OCI-LY3 (cell line): ENCODE measurements at regions not wholly inside any gene's neighbourhood (a gene's known extent, or its start where the extent isn't known, plus 50 kb on each side); places are given as distances from the start of the nearest gene placed in this dataset.

Source experiments
- H2AFZ ChIP-seq: fragments of 200-600, 300-600 bp; shearing (Covaris generic); 2 replicates; pipeline ENCODE4 v1.6.0; 2014; ENCODE audit warnings: antibody characterized with exemption, low read depth, low read length
- H3K27ac ChIP-seq: fragments of 200-600, 300-600 bp; sonication (generic); 2 replicates; pipeline ENCODE4 v1.5.1; 2014; ENCODE audit warnings: mild to moderate bottlenecking, low read length, moderate library complexity, mixed read lengths
- H3K27me3 ChIP-seq: fragments of 200-600, 300-600 bp; sonication (generic); 2 replicates; pipeline ENCODE4 v1.6.1; 2014; ENCODE audit warnings: low read depth, low read length, mixed read lengths
- H3K36me3 ChIP-seq: fragments of 200-600, 300-600 bp; sonication (generic); replicated peaks from 2 replicates; pipeline ENCODE3; 2014; ENCODE audit warnings: low read depth, low read length, mixed read lengths
- H3K4me1 ChIP-seq: fragments of 300-600, 200-600 bp; sonication (generic); 2 replicates; pipeline ENCODE4 v1.6.1; 2014; ENCODE audit warnings: low read length, mixed read lengths
- H3K4me2 ChIP-seq: fragments of 200-600, 300-600 bp; sonication (generic); 2 replicates; pipeline ENCODE4 v1.6.1; 2014; ENCODE audit warnings: low read length, mixed read lengths
- H3K4me3 ChIP-seq: fragments of 300-600, 200-600 bp; sonication (generic); 2 replicates; pipeline ENCODE4 v1.5.1; 2014; ENCODE audit warnings: antibody characterized with exemption, mild to moderate bottlenecking, low read length, moderate library complexity
- H3K79me2 ChIP-seq: fragments of 300-600, 200-600 bp; shearing (Covaris generic); 2 replicates; pipeline ENCODE4 v1.6.1; 2014; ENCODE audit warnings: mild to moderate bottlenecking, low read length, mixed read lengths
- H3K9ac ChIP-seq: fragments of 300-600, 200-600 bp; shearing (Covaris generic); 2 replicates; pipeline ENCODE4 v1.6.0; 2014; ENCODE audit warnings: mild to moderate bottlenecking, low read length, moderate library complexity
- H3K9me3 ChIP-seq: fragments of 200-600, 300-600 bp; shearing (Covaris generic); 2 replicates; pipeline ENCODE4 v1.6.1; 2014; ENCODE audit warnings: low read length, mixed read lengths; ENCODE audit not compliant: insufficient read depth
- H4K20me1 ChIP-seq: fragments of 200-600, 300-600 bp; sonication (generic); 2 replicates; pipeline ENCODE4 v1.6.1; 2016; ENCODE audit warnings: low read length, mixed read lengths; ENCODE audit not compliant: insufficient read depth
- EZH2phosphoT487 ChIP-seq: fragments of 200-600 bp; shearing (Covaris generic); IDR thresholded peaks from 2 replicates; pipeline ENCODE4 v1.6.1; 2018; ENCODE audit warnings: antibody characterized with exemption, mixed run types, low read depth
- TF ChIP-seq, protein P1 (sequence below): fragments of 200-600, 300-600 bp; sonication (generic); IDR thresholded peaks from 2 replicates; pipeline ENCODE4 v1.5.1; 2014; ENCODE audit warnings: antibody characterized with exemption, low read length, low read depth

DNA sequence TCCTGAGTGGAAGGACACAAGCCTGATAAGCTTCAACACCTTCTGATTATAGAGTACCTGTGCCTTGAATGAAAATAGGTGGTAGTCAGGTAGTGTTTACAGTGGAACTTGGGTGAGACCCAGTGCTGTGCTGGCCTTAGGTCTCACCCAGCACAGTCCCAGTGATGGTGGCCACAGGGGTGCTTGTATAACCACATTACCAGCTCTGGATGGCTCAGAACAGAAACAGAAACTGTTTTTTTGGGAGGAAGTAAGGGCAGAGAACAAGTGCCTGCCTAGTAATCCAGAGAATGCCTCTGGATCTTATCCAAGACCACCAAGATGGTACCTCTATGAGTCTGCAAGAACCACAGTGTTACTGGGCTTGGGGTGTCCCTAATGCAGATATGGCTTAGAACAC, 171.5 kb upstream of the DIPK2B start:
- no peak for TF ChIP-seq EZH2phosphoT487
- TF ChIP-seq, protein P1, sequence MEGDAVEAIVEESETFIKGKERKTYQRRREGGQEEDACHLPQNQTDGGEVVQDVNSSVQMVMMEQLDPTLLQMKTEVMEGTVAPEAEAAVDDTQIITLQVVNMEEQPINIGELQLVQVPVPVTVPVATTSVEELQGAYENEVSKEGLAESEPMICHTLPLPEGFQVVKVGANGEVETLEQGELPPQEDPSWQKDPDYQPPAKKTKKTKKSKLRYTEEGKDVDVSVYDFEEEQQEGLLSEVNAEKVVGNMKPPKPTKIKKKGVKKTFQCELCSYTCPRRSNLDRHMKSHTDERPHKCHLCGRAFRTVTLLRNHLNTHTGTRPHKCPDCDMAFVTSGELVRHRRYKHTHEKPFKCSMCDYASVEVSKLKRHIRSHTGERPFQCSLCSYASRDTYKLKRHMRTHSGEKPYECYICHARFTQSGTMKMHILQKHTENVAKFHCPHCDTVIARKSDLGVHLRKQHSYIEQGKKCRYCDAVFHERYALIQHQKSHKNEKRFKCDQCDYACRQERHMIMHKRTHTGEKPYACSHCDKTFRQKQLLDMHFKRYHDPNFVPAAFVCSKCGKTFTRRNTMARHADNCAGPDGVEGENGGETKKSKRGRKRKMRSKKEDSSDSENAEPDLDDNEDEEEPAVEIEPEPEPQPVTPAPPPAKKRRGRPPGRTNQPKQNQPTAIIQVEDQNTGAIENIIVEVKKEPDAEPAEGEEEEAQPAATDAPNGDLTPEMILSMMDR: no peak
- H3K4me2 ChIP-seq: no peak overlapping the region; the same call in 1 of the 2 replicates
- no peaks in the 10 kb centered on the region for H3K9me3 ChIP-seq
- no peak overlapping the region for H3K27ac ChIP-seq
- H3K9ac ChIP-seq: no peak overlapping the region
- no peak overlapping the region for H2AFZ ChIP-seq
- no peaks in the 10 kb centered on the region for H3K79me2 ChIP-seq
- no peaks in the 10 kb centered on the region for H3K27me3 ChIP-seq
- no peaks in the 10 kb centered on the region for H4K20me1 ChIP-seq
- no peaks in the 10 kb centered on the region for H3K36me3 ChIP-seq
- H3K4me3 ChIP-seq: no peak overlapping the region
- H3K4me1 ChIP-seq: peaks cover 6% of the 10 kb centered on the region

GRCh38 chrX:45368705-45369104, 168.0 kb upstream of the DIPK2B start:
- peaks cover 6% of the 10 kb centered on the region for H3K4me1 ChIP-seq
- H3K27me3 ChIP-seq: no peaks in the 10 kb centered on the region
- H2AFZ ChIP-seq: no peak overlapping the region
- TF ChIP-seq EZH2phosphoT487: no peak
- TF ChIP-seq, protein P1: no peak
- H3K9ac ChIP-seq: no peak overlapping the region
- H3K4me2 ChIP-seq: no peak overlapping the region
- no peaks in the 10 kb centered on the region for H3K36me3 ChIP-seq
- H3K27ac ChIP-seq: no peak overlapping the region
- no peaks in the 10 kb centered on the region for H3K9me3 ChIP-seq
- H3K4me3 ChIP-seq: no peak overlapping the region
- H3K79me2 ChIP-seq: no peaks in the 10 kb centered on the region
- no peaks in the 10 kb centered on the region for H4K20me1 ChIP-seq

- Histone ChIP-seq H3K4me1 (no peaks in the 10 kb centered on the region), H4K20me1 (no peaks in the 10 kb centered on the region), H3K36me3 (no peaks in the 10 kb centered on the region), H3K27ac (no peak overlapping the region), H3K4me3 (no peak overlapping the region), H2AFZ (no peak overlapping the region), H3K9me3 (no peaks in the 10 kb centered on the region), H3K9ac (no peak overlapping the region), H3K4me2 (no peak overlapping the region), H3K27me3 (no peaks in the 10 kb centered on the region), H3K79me2 (no peaks in the 10 kb centered on the region)
- TF ChIP-seq, protein P1: no peak
- TF ChIP-seq EZH2phosphoT487: no peak
These were observed 162.9 kb upstream of the DIPK2B start for GRCh38 chrX:45363596-45363995.

DNA sequence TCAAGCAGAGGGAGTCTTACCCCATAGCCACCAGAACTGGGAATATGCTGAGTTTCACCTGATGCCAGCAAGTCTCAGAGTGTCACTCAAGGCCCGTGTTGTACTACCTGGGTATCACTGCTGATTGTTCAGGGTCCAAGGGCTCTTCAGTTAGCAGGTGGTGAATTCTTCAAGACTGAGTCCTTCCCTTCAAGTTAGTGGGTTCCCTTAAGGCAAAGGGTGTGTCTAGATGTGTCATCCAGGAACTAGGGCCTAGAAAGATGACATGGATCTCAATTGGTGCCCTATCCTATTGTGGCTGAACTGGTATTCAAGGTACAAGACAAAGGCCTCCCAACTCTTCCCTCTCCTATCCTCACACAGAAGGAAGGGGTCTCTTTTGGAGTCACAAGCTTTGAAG, 159.9 kb upstream of the DIPK2B start:
- Histone ChIP-seq H3K4me3 (no peak overlapping the region), H3K4me1 (no peaks in the 10 kb centered on the region), H4K20me1 (no peaks in the 10 kb centered on the region), H3K36me3 (no peaks in the 10 kb centered on the region), H3K27ac (no peak overlapping the region), H3K9me3 (no peaks in the 10 kb centered on the region), H2AFZ (no peak overlapping the region), H3K4me2 (no peak overlapping the region), H3K79me2 (no peaks in the 10 kb centered on the region), H3K9ac (no peak overlapping the region), H3K27me3 (no peaks in the 10 kb centered on the region)
- TF ChIP-seq, protein P1: no peak
- no peak for TF ChIP-seq EZH2phosphoT487
